Mesenchymal stem cell (in vitro differentiated cells and primary cell): ENCODE measurements at regions not wholly inside any gene's neighbourhood (a gene's known extent, or its start where the extent isn't known, plus 50 kb on each side); places are given as distances from the start of the nearest gene placed in this dataset.
"Not testable (repeated sequence)": the region's sequence is repeated elsewhere in the genome, so short reads cannot be mapped to it uniquely, and the experiment has no call there.

Source experiments
- DNase-seq: peaks from one replicate; pipeline ENCODE4 v3.0.0-alpha.2; 2013
- H2AFZ ChIP-seq: one replicate; pipeline ENCODE4 v1.6.1; 2013; ENCODE audit warnings: low read depth, mild to moderate bottlenecking, control low read depth, inconsistent platforms, low read length, moderate library complexity
- H2AK5ac ChIP-seq: 2 replicates; pipeline ENCODE4 v1.6.1; 2013; ENCODE audit warnings: low read length, moderate library complexity, mild to moderate bottlenecking, inconsistent platforms; ENCODE audit not compliant: severe bottlenecking
- H2BK120ac ChIP-seq: one replicate; pipeline ENCODE4 v1.6.1; 2013; ENCODE audit warnings: low read depth, mild to moderate bottlenecking, inconsistent platforms, low read length, moderate library complexity
- H2BK12ac ChIP-seq, 2 experiments: one replicate each; pipeline ENCODE4 v1.6.1; 2013; ENCODE audit warnings: inconsistent platforms in 2 of 2, low read length in 2 of 2, mild to moderate bottlenecking in 2 of 2, moderate library complexity in 2 of 2, control low read depth in 1 of 2
- H2BK15ac ChIP-seq: one replicate; pipeline ENCODE4 v1.6.1; 2013; ENCODE audit warnings: mild to moderate bottlenecking, low read depth, inconsistent platforms; ENCODE audit not compliant: poor library complexity, severe bottlenecking
- H2BK5ac ChIP-seq: 2 replicates; pipeline ENCODE4 v1.6.1; 2013; ENCODE audit warnings: low read depth, mild to moderate bottlenecking, low read length, control low read depth, inconsistent platforms; ENCODE audit not compliant: poor library complexity, severe bottlenecking
- H3K14ac ChIP-seq, 2 experiments: one replicate each; pipeline ENCODE4 v1.6.1; 2013; ENCODE audit warnings: inconsistent platforms in 2 of 2, low read length in 2 of 2, control low read depth in 1 of 2, mild to moderate bottlenecking in 1 of 2, moderate library complexity in 1 of 2
- H3K18ac ChIP-seq, 2 experiments: one replicate each; pipeline ENCODE4 v1.6.1; 2013; ENCODE audit warnings: inconsistent platforms in 2 of 2, low read length in 2 of 2, control low read depth in 1 of 2, low read depth in 1 of 2, mild to moderate bottlenecking in 1 of 2
- H3K23ac ChIP-seq, 2 experiments: one replicate each; pipeline ENCODE4 v1.6.1; 2013; ENCODE audit warnings: inconsistent platforms in 2 of 2, low read length in 2 of 2, mild to moderate bottlenecking in 2 of 2, moderate library complexity in 2 of 2, control low read depth in 1 of 2
- H3K27ac ChIP-seq: 2 replicates; pipeline ENCODE4 v1.5.1; 2013; ENCODE audit warnings: mild to moderate bottlenecking, moderate library complexity, low read length, control low read depth, inconsistent platforms; ENCODE audit not compliant: poor library complexity, severe bottlenecking
- H3K27me3 ChIP-seq, 2 experiments: 2 replicates each; pipeline versions ENCODE4 v1.6.1 to v1.7.0; 2013; ENCODE audit warnings: low read length in 2 of 2, mild to moderate bottlenecking in 2 of 2, moderate library complexity in 2 of 2, control low read depth in 1 of 2, inconsistent platforms in 1 of 2; ENCODE audit not compliant: control insufficient read depth in 1 of 2, insufficient read depth in 1 of 2
- H3K36me3 ChIP-seq, 2 experiments: 2 replicates each; pipeline versions ENCODE4 v1.6.1 to v1.7.0; 2013; ENCODE audit warnings: low read length in 2 of 2, control low read depth in 1 of 2, inconsistent platforms in 1 of 2, low read depth in 1 of 2, mild to moderate bottlenecking in 1 of 2; ENCODE audit not compliant: insufficient read depth in 2 of 2, control insufficient read depth in 1 of 2
- H3K4ac ChIP-seq, 2 experiments: one replicate each; pipeline ENCODE4 v1.6.1; 2013; ENCODE audit warnings: inconsistent platforms in 2 of 2, low read length in 2 of 2, mild to moderate bottlenecking in 2 of 2, moderate library complexity in 2 of 2, control low read depth in 1 of 2, low read depth in 1 of 2
- H3K4me1 ChIP-seq: 2 replicates; pipeline ENCODE4 v1.6.1; 2013; ENCODE audit warnings: low read depth, low read length, control low read depth; ENCODE audit not compliant: control insufficient read depth, insufficient read depth
- H3K4me2 ChIP-seq: 2 replicates; pipeline ENCODE4 v1.6.1; 2013; ENCODE audit warnings: low read length, mild to moderate bottlenecking, inconsistent platforms; ENCODE audit not compliant: poor library complexity, severe bottlenecking
- H3K4me3 ChIP-seq, 2 experiments: 2 replicates each; pipeline versions ENCODE4 v1.5.1 to v1.7.0; 2013; ENCODE audit warnings: low read length in 2 of 2, mild to moderate bottlenecking in 2 of 2, control low read depth in 1 of 2, low read depth in 1 of 2; ENCODE audit not compliant: insufficient read depth in 1 of 2
- H3K79me1 ChIP-seq: replicated peaks from 2 replicates; pipeline ENCODE4 v1.6.1; 2013; ENCODE audit warnings: mild to moderate bottlenecking, control low read depth, low read length, inconsistent platforms; ENCODE audit not compliant: poor library complexity, severe bottlenecking
- H3K9ac ChIP-seq: 2 replicates; pipeline ENCODE4 v1.7.0; 2013; ENCODE audit warnings: mild to moderate bottlenecking, low read length, moderate library complexity
- H3K9me3 ChIP-seq: 2 replicates; pipeline ENCODE4 v1.7.0; 2013; ENCODE audit warnings: mild to moderate bottlenecking, low read length; ENCODE audit not compliant: control insufficient read depth
- H4K8ac ChIP-seq: one replicate; pipeline ENCODE4 v1.6.1; 2013; ENCODE audit warnings: inconsistent platforms, mild to moderate bottlenecking, low read length, moderate library complexity
- H4K91ac ChIP-seq: one replicate; pipeline ENCODE4 v1.6.1; 2013; ENCODE audit warnings: mild to moderate bottlenecking, low read length, inconsistent platforms
- WGBS: methylation state at CpG from one replicate; pipeline ENCODE4 v1.1.7; 2013; ENCODE audit warnings: mixed read lengths; 5-methylcytosine and 5-hydroxymethylcytosine counted together

GRCh38 chr14:87754520-87755223 is 238.3 kb downstream of the GALC start:
- Histone ChIP-seq H4K8ac (no peak overlapping the region), H3K4me3 (no peak overlapping the region), H3K27ac (no peak overlapping the region), H3K4ac (no peak overlapping the region), H3K4me2 (no peak overlapping the region), H3K9ac (no peak overlapping the region), H3K23ac (no peak overlapping the region), H3K14ac (no peak overlapping the region), H2AFZ (no peak overlapping the region), H2BK12ac (no peak overlapping the region), H2BK15ac (peak overlapping the region; percentile 48), H3K4me1 (peaks cover 2% of the 10 kb centered on the region), H3K79me1 (no peaks in the 10 kb centered on the region), H3K27me3 (no peaks in the 10 kb centered on the region), H2BK120ac (no peak overlapping the region), H2BK5ac (no peak overlapping the region), H2AK5ac (no peak overlapping the region), H3K9me3 (no peaks in the 10 kb centered on the region), H3K18ac (no peak overlapping the region), H3K36me3 (no peaks in the 10 kb centered on the region), H4K91ac (no peak overlapping the region)
- 89% methylated on average over 8 of the region's 8 CpGs for WGBS
- DNase-seq: no peak

GRCh38 chr14:87748558-87748957 is 244.4 kb downstream of the GALC start:
- no peak overlapping the region for H3K23ac ChIP-seq
- peaks cover 2% of the 10 kb centered on the region for H3K4me1 ChIP-seq
- no peak overlapping the region for H2AK5ac ChIP-seq
- no peak overlapping the region for H3K4me3 ChIP-seq
- H3K18ac ChIP-seq: no peak overlapping the region
- H3K4me2 ChIP-seq: no peak overlapping the region
- H3K14ac ChIP-seq: no peak overlapping the region
- no peak overlapping the region for H3K27ac ChIP-seq
- H2BK15ac ChIP-seq: no peak overlapping the region
- H3K9me3 ChIP-seq: no peaks in the 10 kb centered on the region
- no peak overlapping the region for H3K9ac ChIP-seq
- no peak overlapping the region for H2BK5ac ChIP-seq
- H3K36me3 ChIP-seq: no peaks in the 10 kb centered on the region
- no peaks in the 10 kb centered on the region for H3K27me3 ChIP-seq
- no peak overlapping the region for H4K91ac ChIP-seq
- no peak overlapping the region for H2BK120ac ChIP-seq
- H4K8ac ChIP-seq: no peak overlapping the region
- H3K79me1 ChIP-seq: no peaks in the 10 kb centered on the region
- H2BK12ac ChIP-seq: no peak overlapping the region
- no peak overlapping the region for H3K4ac ChIP-seq
- no peak for DNase-seq
- no peak overlapping the region for H2AFZ ChIP-seq

DNA sequence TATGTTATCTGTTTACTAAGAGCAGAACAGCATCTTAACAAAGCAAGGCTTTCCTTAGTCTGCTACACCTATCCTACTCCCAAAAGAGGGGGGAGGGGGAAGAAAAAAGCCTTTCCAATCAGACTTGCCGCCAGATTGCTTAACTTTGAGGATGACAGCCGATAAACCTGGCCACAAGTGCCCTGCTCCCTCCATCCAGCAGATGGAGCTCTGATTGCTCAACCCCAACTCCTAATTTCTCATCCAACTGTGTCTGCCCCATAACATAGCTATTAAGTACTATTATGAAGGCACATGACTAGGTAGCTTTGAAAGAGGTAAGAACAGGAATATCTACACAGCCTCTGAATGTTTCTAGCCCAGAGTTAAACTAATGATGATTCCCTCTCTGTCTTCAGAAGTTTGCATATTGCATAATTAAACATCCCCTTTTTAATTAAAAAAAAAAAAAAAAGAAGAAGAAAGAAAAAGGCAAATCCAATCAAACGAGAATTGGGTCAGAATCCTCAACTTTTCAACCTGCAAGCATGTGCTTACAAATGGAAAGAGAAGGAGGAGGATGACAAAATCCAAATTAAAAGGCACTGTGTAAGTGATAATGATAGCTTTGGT is 247.4 kb downstream of the GALC start:
- Histone ChIP-seq H4K8ac (no peak overlapping the region), H4K91ac (no peak overlapping the region), H3K36me3 (no peaks in the 10 kb centered on the region), H3K4me2 (no peak overlapping the region), H3K18ac (no peak overlapping the region), H3K4me1 (peaks cover 2% of the 10 kb centered on the region), H2BK5ac (no peak overlapping the region), H2AK5ac (no peak overlapping the region), H3K9ac (no peak overlapping the region), H2AFZ (no peak overlapping the region), H3K4me3 (no peak overlapping the region), H3K9me3 (peaks cover 4% of the 10 kb centered on the region), H3K27me3 (no peaks in the 10 kb centered on the region), H2BK12ac (no peak overlapping the region), H3K23ac (no peak overlapping the region), H3K27ac (no peak overlapping the region), H2BK120ac (no peak overlapping the region), H3K4ac (no peak overlapping the region), H3K79me1 (no peaks in the 10 kb centered on the region), H3K14ac (no peak overlapping the region), H2BK15ac (no peak overlapping the region)
- DNase-seq: peak; percentile 27
- 33% methylated on average over 1 of the region's 3 CpGs for WGBS

DNA sequence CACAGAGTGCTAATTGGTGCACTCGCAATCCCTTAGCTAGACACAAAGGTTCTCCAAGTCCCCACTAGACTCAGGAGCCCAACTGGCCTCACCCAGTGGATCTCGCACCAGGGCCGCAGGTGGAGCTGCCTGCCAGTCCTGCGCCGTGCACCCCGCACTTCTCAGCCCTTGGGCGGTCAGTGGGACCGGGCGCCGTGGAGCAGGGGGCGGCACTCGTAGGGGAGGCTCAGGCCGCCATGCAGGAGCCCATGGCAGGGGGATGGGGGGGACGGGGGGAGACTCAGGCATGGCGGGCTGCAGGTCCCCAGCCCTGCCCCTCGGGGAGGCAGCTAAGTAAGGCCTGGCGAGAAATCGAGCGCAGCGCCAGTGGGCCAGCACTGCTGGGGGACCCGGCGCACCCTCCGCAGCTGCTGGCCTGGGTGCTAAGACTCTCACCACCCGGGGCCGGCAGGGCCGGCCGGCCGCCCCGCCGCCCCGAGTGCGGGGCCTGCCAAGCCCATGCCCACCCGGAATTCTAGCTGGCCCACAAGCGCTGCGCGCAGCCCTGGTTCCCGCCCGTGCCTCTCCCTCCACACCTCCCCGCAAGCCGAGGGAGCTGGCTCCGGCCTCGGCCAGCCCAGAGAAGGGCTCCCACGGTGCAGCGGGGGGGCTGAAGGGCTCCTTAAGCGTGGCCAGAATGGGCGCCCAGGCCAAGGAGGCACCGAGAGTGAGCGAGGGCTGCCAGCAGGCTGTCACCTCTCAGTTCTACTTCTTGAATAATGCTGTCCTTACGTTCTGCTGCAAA is 258.2 kb downstream of the GALC start:
- H2AFZ ChIP-seq, H2BK5ac ChIP-seq, H3K9ac ChIP-seq, H3K4ac ChIP-seq, H2BK15ac ChIP-seq, H4K91ac ChIP-seq, H3K23ac ChIP-seq, H4K8ac ChIP-seq, DNase-seq, H2BK120ac ChIP-seq, H3K27ac ChIP-seq, H3K36me3 ChIP-seq, H3K18ac ChIP-seq, H3K27me3 ChIP-seq, H3K4me3 ChIP-seq, H3K14ac ChIP-seq, H3K9me3 ChIP-seq, H2AK5ac ChIP-seq, H3K4me2 ChIP-seq, H3K79me1 ChIP-seq, H3K4me1 ChIP-seq, H2BK12ac ChIP-seq: not testable (repeated sequence)
- 93% methylated on average over 47 of the region's 49 CpGs for WGBS
